ENCODE measurements at regions not wholly inside any gene's neighbourhood (a gene's known extent, or its start where the extent isn't known, plus 50 kb on each side); places are given as distances from the start of the nearest gene placed in this dataset.

DNA sequence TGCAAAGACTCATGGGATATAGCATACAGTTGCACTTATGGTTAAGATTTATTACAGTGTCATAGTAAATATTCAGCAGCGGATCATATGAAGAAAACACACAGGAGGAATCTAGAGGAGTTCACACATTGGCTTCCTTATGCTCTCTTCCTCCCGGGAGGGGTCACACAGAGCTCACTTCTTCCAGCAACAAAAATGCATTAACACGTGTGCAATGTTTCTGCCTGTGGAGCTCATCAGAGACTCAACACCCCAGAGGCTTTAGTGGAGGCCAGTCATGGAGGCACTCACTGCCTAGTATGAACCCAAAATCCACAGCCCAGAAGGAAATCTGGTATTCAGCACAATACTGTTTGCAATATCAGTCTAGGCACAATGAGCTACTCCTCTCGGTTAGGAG lies 202.8 kb upstream of the PRSS1 start:
- Histone ChIP-seq H3K4me1 (ENCODE audit: insufficient read depth, low read length) (no peaks in the 10 kb centered on the region), H3K27me3 (ENCODE audit: control insufficient read depth in 1 of 2, insufficient read depth in 2 of 2, low read length in 2 of 2) (no peaks in the 10 kb centered on the region), H3K27ac (ENCODE audit: extremely low read length, insufficient read depth, low read length) (no peak overlapping the region), H3K9ac (ENCODE audit: insufficient read depth, low read depth, low read length) (no peak overlapping the region), H3K9me3 (ENCODE audit: low read length) (no peaks in the 10 kb centered on the region), H4K20me1 (ENCODE audit: insufficient read depth, low read length) (no peaks in the 10 kb centered on the region), H3K4me2 (ENCODE audit: low read depth, low read length) (no peak overlapping the region), H3K79me2 (ENCODE audit: insufficient read depth, low read length) (no peaks in the 10 kb centered on the region), H3K36me3 (replicated peaks in 1 of 2; ENCODE audit: control insufficient read depth in 1 of 2, insufficient read depth in 2 of 2, low read length in 2 of 2) (no peaks in the 10 kb centered on the region), H3K4me3 (replicated peaks in 1 of 3; ENCODE audit: insufficient read depth in 1 of 3, low read depth in 2 of 3, low read length in 3 of 3) (no peak overlapping the region), H2AFZ (ENCODE audit: low read length) (no peak overlapping the region)
- intact Hi-C loops (cut with micrococcal nuclease; ENCODE audit: unreplicated experiment) = no loop called here
- ChIA-PET POLR2A (no interaction called here), CTCF (ENCODE audit: low intra/inter-chr PET ratio, low total read pairs) (no interaction called here)
- TF ChIP-seq ZFY (CRISPR knock-in tag; IDR thresholded peaks at IDR 0.05) (no peak), NR2F2 (IDR thresholded peaks at IDR 0.05; ENCODE audit: borderline replicate concordance, low read depth) (no peak), ZC3H13 (CRISPR knock-in tag; IDR thresholded peaks at IDR 0.05) (no peak), TMF1 (CRISPR knock-in tag; IDR thresholded peaks at IDR 0.05; ENCODE audit: low read depth) (no peak), SAFB2 (CRISPR knock-in tag; IDR thresholded peaks at IDR 0.05; ENCODE audit: borderline replicate concordance, low read depth) (no peak)
- TF ChIP-seq, protein P1, sequence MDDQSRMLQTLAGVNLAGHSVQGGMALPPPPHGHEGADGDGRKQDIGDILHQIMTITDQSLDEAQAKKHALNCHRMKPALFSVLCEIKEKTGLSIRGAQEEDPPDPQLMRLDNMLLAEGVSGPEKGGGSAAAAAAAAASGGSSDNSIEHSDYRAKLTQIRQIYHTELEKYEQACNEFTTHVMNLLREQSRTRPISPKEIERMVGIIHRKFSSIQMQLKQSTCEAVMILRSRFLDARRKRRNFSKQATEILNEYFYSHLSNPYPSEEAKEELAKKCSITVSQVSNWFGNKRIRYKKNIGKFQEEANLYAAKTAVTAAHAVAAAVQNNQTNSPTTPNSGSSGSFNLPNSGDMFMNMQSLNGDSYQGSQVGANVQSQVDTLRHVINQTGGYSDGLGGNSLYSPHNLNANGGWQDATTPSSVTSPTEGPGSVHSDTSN (CRISPR knock-in tag; IDR thresholded peaks at IDR 0.05; ENCODE audit: borderline replicate concordance) = no peak
- ATAC-seq (no peak), FAIRE-seq (no peak), DNase-seq (ENCODE audit: low spot score) (no peak)
- no TSS peak for BruUV-seq (replicated peaks)
- in situ Hi-C loops (cut with HindIII; ENCODE audit: extremely low pct_ligation_motif_present, low pct_unique_long_range_greater_than_20kb) = no loop called here
- 0% methylated on average over 3 of the region's 4 CpGs for WGBS (ENCODE audit: low lambda C conversion rate)

DNA sequence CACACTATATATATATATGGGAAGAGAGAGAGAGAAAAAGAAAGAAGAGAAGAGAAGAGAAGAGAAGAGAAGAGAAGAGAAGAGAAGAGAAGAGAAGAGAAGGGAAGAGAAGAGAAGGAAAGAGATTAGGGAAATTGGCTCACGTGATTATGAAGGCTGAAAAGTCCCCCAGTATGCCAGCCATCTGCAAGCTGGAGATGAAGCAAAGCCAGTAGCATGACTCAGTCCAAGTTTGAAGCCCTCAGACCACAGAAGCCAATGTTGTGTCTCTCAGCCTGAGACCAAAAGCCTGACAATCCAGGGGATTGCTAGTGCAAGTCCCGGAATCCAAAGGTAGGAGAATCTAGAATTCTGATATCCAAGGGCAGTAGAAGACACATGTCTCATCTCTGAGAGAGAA lies 206.3 kb upstream of the PRSS1 start:
- FAIRE-seq (no peak), DNase-seq (ENCODE audit: low spot score) (no peak), ATAC-seq (no peak)
- H3K9ac ChIP-seq (ENCODE audit: insufficient read depth, low read depth, low read length) = no peak overlapping the region
- H4K20me1 ChIP-seq (ENCODE audit: insufficient read depth, low read length) = no peaks in the 10 kb centered on the region
- no peak overlapping the region for H3K27ac ChIP-seq (ENCODE audit: extremely low read length, insufficient read depth, low read length)
- no peaks in the 10 kb centered on the region for H3K27me3 ChIP-seq (ENCODE audit: control insufficient read depth in 1 of 2, insufficient read depth in 2 of 2, low read length in 2 of 2)
- intact Hi-C loops (cut with micrococcal nuclease; ENCODE audit: unreplicated experiment) = no loop called here
- H3K79me2 ChIP-seq (ENCODE audit: insufficient read depth, low read length) = no peaks in the 10 kb centered on the region
- ChIA-PET CTCF (ENCODE audit: low intra/inter-chr PET ratio, low total read pairs) (no interaction called here), POLR2A (no interaction called here)
- WGBS (ENCODE audit: low lambda C conversion rate) = 0% methylated on average over 1 of the region's 2 CpGs
- in situ Hi-C loops (cut with HindIII; ENCODE audit: extremely low pct_ligation_motif_present, low pct_unique_long_range_greater_than_20kb) = no loop called here
- H2AFZ ChIP-seq (ENCODE audit: low read length) = no peak overlapping the region
- no peaks in the 10 kb centered on the region for H3K9me3 ChIP-seq (ENCODE audit: low read length)
- no TSS peak for BruUV-seq (replicated peaks)
- H3K4me3 ChIP-seq (replicated peaks in 1 of 3; ENCODE audit: insufficient read depth in 1 of 3, low read depth in 2 of 3, low read length in 3 of 3) = no peak overlapping the region
- TF ChIP-seq ZNF577 (CRISPR knock-in tag; IDR thresholded peaks at IDR 0.05; ENCODE audit: borderline replicate concordance, low read depth) (no peak), ZBTB1 (CRISPR knock-in tag; IDR thresholded peaks at IDR 0.05; ENCODE audit: borderline replicate concordance) (no peak)
- TF ChIP-seq, protein P2, sequence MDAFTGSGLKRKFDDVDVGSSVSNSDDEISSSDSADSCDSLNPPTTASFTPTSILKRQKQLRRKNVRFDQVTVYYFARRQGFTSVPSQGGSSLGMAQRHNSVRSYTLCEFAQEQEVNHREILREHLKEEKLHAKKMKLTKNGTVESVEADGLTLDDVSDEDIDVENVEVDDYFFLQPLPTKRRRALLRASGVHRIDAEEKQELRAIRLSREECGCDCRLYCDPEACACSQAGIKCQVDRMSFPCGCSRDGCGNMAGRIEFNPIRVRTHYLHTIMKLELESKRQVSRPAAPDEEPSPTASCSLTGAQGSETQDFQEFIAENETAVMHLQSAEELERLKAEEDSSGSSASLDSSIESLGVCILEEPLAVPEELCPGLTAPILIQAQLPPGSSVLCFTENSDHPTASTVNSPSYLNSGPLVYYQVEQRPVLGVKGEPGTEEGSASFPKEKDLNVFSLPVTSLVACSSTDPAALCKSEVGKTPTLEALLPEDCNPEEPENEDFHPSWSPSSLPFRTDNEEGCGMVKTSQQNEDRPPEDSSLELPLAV (CRISPR knock-in tag; conservative IDR thresholded peaks at IDR 0.05; ENCODE audit: low read depth) = no peak
- no peaks in the 10 kb centered on the region for H3K4me1 ChIP-seq (ENCODE audit: insufficient read depth, low read length)
- no peak overlapping the region for H3K4me2 ChIP-seq (ENCODE audit: low read depth, low read length)
- H3K36me3 ChIP-seq (replicated peaks in 1 of 2; ENCODE audit: control insufficient read depth in 1 of 2, insufficient read depth in 2 of 2, low read length in 2 of 2) = no peaks in the 10 kb centered on the region
